ENCODE measurements at regions not wholly inside any gene's neighbourhood (a gene's known extent, or its start where the extent isn't known, plus 50 kb on each side); places are given as distances from the start of the nearest gene placed in this dataset.

- TF ChIP-seq ZBTB4 (CRISPR knock-in tag; IDR thresholded peaks at IDR 0.05; ENCODE audit: borderline replicate concordance): no peak
- TF ChIP-seq RNF219 (CRISPR knock-in tag; IDR thresholded peaks at IDR 0.05): no peak
- TF ChIP-seq ZNF879 (CRISPR knock-in tag; IDR thresholded peaks at IDR 0.05): no peak
- TF ChIP-seq HNRNPUL1 (IDR thresholded peaks at IDR 0.05; ENCODE audit: low read depth, low read length): no peak
Measured at GRCh38 chr4:60378010-60378409, 822.1 kb upstream of the ADGRL3 start (continued).

- Histone ChIP-seq H3K27me3 (ENCODE audit: control insufficient read depth in 1 of 2, insufficient read depth in 2 of 2, low read length in 2 of 2) (no peaks in the 10 kb centered on the region), H3K4me3 (replicated peaks in 1 of 3; ENCODE audit: insufficient read depth in 1 of 3, low read depth in 2 of 3, low read length in 3 of 3) (no peak overlapping the region), H2AFZ (ENCODE audit: low read length) (no peak overlapping the region), H3K36me3 (replicated peaks in 1 of 2; ENCODE audit: control insufficient read depth in 1 of 2, insufficient read depth in 2 of 2, low read length in 2 of 2) (no peaks in the 10 kb centered on the region), H3K4me2 (ENCODE audit: low read depth, low read length) (no peak overlapping the region), H3K9me3 (ENCODE audit: low read length) (peaks cover 2% of the 10 kb centered on the region), H3K4me1 (ENCODE audit: insufficient read depth, low read length) (no peaks in the 10 kb centered on the region), H3K9ac (ENCODE audit: insufficient read depth, low read depth, low read length) (no peak overlapping the region), H4K20me1 (ENCODE audit: insufficient read depth, low read length) (no peaks in the 10 kb centered on the region), H3K27ac (ENCODE audit: extremely low read length, insufficient read depth, low read length) (no peak overlapping the region), H3K79me2 (ENCODE audit: insufficient read depth, low read length) (no peaks in the 10 kb centered on the region)
- FAIRE-seq: no peak
- WGBS (ENCODE audit: low lambda C conversion rate): 45% methylated on average over 2 of the region's 2 CpGs
- no peak for ATAC-seq
- BruUV-seq (replicated peaks): no TSS peak
- POLR2A ChIA-PET: no interaction called here
- no peak for DNase-seq (ENCODE audit: low spot score)
- in situ Hi-C loops (cut with HindIII; ENCODE audit: extremely low pct_ligation_motif_present, low pct_unique_long_range_greater_than_20kb): no loop called here
- CTCF ChIA-PET (ENCODE audit: low intra/inter-chr PET ratio, low total read pairs): no interaction called here
- intact Hi-C loops (cut with micrococcal nuclease; ENCODE audit: unreplicated experiment): no loop called here
- no peak for TF ChIP-seq EP300 (IDR thresholded peaks at IDR 0.05; ENCODE audit: low read depth in 2 of 2, low read length in 2 of 2)
- TF ChIP-seq EP300 (CRISPR knock-in tag; IDR thresholded peaks at IDR 0.05; ENCODE audit: borderline replicate concordance): no peak
- no peak for TF ChIP-seq SRSF1 (optimal IDR thresholded peaks at IDR 0.05; ENCODE audit: low read depth, low read length)
- no peak for TF ChIP-seq ZNF552 (CRISPR knock-in tag; IDR thresholded peaks at IDR 0.05; ENCODE audit: borderline replicate concordance)
- TF ChIP-seq ZFP41 (CRISPR knock-in tag; IDR thresholded peaks at IDR 0.05; ENCODE audit: borderline replicate concordance): no peak
- no peak for TF ChIP-seq HINFP (CRISPR knock-in tag; IDR thresholded peaks at IDR 0.05; ENCODE audit: low read depth)
- TF ChIP-seq THAP8 (CRISPR knock-in tag; IDR thresholded peaks at IDR 0.05; ENCODE audit: borderline replicate concordance): no peak
- no peak for TF ChIP-seq ZNF251 (CRISPR knock-in tag; IDR thresholded peaks at IDR 0.05)
- TF ChIP-seq KDM6A (CRISPR knock-in tag; IDR thresholded peaks at IDR 0.05; ENCODE audit: low read depth): no peak
- TF ChIP-seq ZNF841 (CRISPR knock-in tag; IDR thresholded peaks at IDR 0.05; ENCODE audit: borderline replicate concordance): no peak
- TF ChIP-seq SRF (IDR thresholded peaks at IDR 0.05; ENCODE audit: low read depth, low read length): no peak
- no peak for TF ChIP-seq RAD21 (CRISPR knock-in tag; IDR thresholded peaks at IDR 0.05)
- TF ChIP-seq ZNF34 (CRISPR knock-in tag; IDR thresholded peaks at IDR 0.05; ENCODE audit: borderline replicate concordance): no peak
Measured at GRCh38 chr4:60384516-60384915, 815.6 kb upstream of the ADGRL3 start.
